HT1080 (cell line): ENCODE measurements at regions not wholly inside any gene's neighbourhood (a gene's known extent, or its start where the extent isn't known, plus 50 kb on each side); places are given as distances from the start of the nearest gene placed in this dataset.
"Not testable (repeated sequence)": the region's sequence is repeated elsewhere in the genome, so short reads cannot be mapped to it uniquely, and the experiment has no call there.

Source experiments
- DNase-seq: peaks from one replicate; pipeline ENCODE4 v3.0.0-alpha.2; 2015; ENCODE audit warnings: low read depth

DNA sequence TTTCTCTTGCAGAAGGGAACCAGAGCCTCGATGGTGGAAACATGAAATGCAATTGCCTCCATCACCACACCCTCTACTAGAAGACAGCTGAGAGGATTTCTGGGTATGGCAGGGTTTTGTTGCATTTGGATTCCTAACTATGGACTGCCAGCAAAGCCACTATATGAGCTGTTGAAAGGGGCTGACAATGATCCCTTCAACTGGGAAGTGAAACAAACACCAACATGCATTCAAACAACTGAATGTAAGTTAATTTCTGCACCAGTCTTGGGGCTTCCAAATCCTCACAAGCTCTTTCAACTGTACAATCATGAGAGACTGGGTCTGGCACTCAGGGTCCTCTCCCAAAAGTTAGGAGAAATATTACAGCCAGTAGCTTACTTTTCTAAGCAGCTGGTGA is 116.7 kb upstream of the PLCL2 start:
- no peak for DNase-seq

DNA sequence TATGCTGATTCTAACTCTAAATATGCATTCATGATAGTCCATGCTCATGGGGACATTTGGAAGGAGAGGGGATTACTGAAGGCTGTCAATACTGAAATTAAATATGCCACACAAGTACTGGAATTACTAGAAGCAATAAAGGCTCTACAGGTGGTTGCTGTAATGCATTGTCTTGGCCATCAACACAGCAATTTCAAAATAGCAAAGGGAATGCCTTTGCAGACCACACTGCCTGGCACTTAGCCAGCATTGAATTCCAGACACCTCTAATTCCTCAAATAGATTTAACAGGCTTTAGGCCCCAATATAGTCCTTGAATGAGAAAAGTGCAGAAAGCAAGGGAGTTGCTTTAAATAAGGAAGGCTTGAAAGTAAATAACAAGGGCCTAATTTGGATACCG is 115.8 kb upstream of the PLCL2 start:
- peak; percentile 24 for DNase-seq

DNA sequence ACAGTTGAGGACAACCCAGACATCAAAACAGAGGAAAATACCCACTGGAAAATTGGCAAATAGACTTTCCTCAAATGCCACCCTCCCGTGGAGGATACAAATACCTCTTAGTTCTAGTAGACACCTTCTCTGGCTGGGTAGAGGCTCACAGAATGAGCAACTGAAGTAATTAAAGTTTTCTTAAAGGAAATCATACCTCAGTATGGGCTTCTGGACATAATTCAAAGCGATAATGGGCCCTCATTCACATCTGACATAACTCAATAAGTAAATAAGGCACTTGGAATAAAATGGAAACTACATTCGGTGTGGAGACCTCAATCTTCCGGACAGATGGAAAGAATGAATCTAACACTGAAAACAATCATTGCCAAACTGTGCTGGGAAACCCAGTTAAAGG is 115.2 kb upstream of the PLCL2 start:
- DNase-seq: no peak

DNA sequence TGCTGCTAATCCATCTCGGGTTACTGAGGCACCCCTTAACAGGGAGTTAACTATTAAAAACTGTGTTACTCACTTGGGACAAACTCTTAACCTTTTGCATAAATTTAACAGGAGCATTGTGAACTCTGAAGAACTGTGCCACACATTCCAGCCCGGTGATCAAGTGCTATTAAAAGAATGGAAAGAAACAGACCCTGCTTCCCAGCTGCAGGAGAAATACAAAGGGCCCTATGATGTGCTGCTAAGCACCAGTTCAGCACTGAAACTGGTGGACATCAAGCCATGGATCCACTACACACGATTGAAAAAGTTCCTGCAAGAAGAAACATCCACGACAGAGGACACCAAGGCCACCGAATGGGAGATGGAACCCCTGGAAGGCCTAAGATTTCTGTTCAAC is 114.7 kb upstream of the PLCL2 start:
- DNase-seq: no peak

DNA sequence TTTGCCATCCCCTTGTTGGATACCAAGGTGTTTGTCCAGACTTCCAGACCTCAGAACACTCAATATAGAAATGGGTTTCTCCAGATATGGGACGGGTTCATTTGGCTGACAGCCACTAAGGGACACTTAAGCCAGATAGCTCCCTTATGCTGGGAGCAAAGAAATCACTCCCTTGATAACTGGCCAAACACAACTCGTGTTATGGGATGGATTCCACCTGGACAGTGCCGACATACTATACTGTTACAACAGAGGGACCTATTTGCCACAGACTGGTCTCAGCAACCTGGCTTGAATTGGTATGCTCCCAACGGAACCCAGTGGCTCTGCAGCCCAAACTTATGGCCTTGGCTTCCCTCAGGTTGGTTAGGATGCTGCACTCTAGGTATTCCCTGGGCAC is 114.0 kb upstream of the PLCL2 start:
- DNase-seq: no peak

DNA sequence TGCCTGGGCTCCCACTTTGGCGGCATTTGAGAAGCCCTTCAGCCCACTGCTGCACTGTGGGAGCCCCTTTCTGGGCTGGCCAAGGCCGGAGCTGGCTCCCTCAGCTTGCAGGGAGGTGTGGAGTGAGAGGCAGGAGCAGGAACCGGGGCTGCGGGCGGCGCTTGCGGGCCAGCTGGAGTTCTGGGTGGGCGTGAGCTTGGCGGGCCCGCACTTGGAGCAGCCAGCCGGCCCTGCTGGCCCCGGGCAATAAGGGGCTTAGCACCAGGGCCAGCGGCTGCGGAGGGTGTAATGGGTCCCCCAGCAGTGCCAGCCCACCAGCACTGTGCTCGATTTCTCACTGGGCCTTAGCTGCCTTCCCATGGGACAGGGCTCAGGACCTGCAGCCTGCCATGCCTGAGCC is 111.2 kb upstream of the PLCL2 start:
- not testable (repeated sequence) for DNase-seq

DNA sequence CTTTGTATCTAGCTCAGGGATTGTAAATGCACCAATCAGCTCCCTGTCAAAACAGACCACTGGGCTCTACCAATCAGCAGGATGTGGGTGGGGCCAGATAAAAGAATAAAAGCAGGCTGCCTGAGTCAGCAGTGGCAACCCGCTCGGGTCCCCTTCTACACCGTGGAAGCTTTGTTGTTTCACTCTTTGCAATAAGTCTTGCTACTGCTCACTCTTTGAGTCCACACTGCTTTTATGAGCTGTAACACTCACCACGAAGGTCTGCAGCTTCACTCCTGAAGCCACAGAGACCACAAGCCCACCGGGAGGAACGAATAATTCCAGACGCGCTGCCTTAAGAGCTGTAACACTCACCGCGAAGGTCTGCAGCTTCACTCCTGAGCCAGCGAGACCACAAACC is 110.2 kb upstream of the PLCL2 start:
- DNase-seq: not testable (repeated sequence)

DNA sequence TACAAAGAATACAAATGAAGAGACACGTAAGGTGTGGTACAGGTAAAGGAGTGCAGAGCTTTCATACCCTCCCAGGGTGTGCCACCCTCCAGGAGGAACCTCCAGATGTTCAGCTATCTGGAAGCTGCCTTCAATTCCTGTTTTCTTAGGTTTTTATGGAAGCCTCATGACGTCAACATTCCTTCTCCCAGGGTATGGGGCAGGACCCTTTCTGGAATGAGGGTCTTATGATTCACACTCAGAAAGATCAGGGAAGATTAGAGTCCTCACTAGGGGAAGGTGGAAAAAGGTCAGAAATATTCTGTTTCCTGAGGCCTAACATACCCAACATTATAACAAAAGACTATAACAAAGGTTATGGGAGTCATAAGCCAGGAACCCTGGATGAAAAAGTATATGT is 99.8 kb upstream of the PLCL2 start:
- DNase-seq: no peak

DNA sequence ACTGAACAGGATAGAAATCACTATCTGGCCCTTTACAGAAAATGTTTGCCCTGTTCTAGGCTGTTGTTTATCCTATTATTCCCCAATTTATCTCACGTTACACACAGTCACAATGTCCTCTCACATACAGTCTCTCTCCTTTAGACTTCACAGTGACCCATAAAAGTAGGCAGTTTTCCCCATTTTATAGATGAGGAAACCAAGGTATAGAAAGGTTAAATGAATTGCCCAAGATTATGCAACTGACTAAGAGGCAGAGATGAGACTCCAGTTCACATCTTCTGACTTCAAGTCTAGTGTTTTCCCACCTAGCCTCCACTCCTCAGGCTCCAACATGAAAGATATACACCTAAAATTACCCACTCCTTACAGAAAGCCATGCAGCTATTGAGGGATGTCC is 99.3 kb upstream of the PLCL2 start:
- DNase-seq: no peak

DNA sequence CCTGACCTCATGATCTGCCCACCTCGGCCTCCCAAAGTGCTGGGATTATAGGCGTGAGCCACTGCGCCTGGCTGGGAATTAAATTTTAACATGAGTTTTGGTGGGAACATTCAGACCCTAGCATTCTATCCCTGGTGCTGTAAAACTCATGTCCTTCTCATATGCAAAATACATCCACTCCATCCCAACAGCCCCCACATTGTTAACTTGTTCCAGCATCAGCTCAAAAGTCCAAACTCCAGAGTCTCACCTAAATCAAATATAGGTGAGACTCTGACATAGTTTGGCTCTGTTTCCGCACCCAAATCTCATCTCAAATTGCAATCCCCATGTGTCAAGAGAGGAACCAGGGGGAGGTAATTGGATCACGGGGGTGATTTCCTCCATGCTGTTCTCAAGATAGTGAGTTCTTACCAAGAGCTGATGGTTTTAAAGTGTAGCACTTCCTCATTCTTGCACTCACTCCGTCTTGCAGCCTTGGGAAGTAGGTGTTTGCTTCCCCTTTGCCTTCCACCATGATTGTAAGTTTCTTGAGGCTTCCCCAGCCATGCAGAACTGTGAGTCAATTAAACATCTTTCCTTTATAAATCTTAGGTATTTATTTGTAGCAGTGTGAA is 96.2 kb upstream of the PLCL2 start:
- no peak for DNase-seq

DNA sequence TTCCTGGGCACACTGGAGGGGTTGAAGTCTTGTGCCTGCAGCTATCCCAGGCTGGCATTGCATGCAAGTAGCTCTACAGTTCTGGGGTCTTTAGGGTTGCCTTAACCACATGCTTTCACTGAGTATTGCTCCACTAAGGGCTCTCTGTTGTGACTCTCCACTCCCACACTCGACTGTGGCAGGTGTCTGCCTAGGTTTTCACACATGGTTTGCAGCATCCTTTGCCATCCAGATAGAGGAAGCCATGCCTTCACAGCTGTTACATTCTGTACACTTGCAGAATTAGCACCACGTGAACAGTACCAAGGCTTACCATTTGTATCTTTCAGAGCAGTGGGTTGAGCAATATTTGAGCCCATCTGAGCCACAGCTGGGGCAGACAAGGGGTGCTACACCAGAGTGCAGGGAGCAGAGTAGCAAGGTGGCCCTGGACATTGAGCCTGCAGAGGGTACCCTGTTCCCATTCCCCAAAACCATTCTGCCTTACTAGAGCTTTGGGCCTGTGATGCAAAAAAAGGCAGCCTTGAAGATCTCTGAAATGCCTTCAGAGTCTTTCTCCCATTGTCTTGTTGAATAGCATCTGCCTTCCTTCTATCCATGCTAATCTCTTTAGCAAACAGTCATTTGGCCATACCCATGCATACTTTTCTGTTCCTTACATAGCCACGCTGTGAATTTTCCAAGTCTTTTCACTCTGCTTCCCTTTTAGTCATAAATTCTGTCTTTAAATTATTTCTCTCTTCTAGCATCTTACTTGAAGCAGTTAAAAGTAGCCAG is 95.2 kb upstream of the PLCL2 start:
- no peak for DNase-seq

DNA sequence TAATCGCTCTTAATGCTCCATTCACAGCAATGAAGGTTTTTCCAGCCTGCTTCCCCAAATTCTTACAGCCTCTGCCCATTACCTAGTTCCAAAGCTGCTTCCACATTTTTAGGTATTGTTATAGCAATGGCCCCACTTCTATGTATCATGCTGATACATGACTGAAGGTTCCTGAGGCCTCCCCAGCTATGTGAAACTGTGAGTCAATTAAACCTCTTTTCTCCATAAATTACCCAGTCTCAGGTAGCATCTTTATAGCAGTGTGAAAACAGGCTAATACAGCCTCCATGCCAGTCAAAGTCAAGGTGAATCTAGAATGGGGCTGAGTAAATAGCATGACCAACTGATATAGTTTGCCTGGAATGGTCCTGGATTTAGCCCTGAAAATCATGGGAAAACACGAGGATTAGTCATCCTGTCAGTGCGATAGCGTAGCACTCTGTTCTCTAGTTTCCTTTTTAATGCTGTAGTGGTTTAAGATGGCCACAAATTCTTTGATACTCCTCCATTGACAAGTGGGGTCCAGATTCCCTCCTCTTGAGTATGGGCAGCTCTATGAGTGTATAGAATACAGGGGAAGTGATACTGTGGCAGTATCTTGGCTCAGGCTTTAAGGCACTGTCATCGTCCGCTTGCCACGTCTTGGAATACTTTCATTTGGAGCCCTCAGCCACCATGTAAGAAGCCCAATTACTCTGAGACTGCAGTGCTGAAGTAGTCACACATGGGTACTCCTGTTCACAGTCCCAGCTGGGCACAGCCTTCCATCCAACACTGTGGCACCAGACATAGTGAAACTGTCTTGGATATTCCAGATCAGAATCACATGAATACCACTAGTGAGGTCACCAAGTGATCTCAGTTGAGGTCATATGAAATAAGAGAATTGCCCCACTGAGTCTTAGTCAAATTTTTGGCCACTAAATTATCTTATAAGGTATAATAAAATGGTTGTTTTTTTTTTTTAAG is 94.0 kb upstream of the PLCL2 start:
- peak; percentile 51 for DNase-seq

DNA sequence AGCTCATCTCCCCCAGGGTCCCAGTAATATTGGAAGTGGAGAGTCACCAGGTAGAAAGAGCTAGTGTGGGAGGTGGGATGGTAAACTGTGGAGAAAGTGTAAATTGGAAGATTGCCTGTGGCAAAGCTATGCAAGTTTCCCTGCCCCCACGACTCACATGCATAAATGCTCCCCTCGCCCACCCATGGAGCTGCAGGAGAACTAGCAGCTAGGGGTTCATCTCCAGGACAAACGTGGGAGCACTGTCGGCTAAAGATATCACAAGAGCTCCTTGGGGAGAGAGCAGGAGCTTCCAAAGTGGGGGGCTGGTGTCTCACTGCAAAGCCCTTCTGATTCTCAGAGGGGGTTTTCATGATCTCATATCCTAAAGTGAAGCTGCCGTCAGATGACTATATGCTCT is 91.4 kb upstream of the PLCL2 start:
- DNase-seq: no peak

DNA sequence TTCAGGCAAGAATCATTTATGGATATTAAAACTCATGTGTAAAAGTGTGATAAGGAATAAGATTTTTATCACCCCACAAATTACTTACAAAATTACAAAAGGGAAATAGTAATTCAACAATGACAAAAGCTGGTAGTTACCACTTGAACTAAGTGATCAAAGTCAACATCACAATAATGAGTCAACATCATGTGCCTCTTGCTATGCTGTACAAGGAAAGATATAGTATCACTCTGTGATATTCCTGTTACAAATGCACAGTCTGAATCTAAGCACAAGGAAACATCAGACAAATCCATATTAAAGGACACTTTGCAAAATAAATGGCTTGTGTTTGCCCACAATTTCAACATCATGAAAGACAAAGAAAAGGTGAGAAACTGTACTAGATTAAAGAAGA is 90.5 kb upstream of the PLCL2 start:
- DNase-seq: no peak

DNA sequence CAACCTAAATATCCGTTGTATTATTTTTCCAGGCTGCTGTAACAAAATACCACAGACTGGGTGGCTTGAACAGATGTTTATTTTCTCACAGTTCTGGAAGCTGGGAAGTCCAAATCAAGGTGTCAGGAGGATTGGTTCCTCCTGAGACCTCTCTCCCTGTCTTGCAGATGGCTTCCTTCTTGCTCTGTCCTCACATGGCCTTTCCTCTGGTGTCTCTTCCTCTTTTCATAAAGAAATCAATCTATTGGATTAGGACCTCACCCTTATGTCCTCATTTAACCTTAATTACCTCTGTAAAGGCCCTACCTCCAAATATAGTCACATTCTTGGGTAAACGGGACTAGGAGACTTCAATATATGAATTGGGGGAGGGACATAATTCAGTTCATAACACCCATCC is 89.2 kb upstream of the PLCL2 start:
- DNase-seq: no peak

DNA sequence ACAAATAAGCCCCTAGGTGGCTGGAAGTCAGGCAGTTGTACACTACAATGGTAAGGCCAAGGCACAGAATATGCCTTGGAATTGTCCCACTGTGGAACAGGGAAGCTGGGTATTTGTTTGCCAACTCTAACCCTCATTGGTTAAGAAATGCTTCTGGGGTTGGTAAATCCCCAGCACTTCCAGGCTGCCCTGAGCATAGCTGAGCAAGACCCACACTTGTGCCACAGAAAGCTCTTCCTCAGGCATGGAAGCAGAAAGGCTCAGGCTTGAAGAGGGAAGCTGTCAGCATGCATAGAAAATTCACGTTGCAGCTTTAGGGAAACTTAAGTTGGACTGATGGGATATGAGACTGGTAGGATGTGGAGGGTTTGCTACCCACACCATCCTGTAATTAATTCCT is 86.9 kb upstream of the PLCL2 start:
- no peak for DNase-seq

DNA sequence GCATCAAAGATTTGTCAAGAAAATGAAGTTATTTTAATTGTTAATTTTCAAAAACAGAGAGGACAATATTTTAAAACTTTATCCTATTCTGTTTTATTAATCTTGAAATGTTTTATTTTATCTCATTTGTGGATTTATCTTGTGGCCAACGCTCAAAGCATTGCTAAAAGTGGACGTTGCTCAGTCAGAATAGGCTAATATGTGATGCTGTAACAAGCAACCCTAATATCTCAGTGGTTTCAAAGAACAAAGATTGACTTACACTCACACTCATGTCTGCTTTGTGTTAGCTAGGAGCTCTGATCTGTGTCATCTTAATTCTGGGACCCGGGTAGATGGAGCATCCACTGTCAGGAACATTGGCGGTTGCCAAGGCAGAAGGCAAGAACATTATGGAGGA is 86.0 kb upstream of the PLCL2 start:
- DNase-seq: no peak

DNA sequence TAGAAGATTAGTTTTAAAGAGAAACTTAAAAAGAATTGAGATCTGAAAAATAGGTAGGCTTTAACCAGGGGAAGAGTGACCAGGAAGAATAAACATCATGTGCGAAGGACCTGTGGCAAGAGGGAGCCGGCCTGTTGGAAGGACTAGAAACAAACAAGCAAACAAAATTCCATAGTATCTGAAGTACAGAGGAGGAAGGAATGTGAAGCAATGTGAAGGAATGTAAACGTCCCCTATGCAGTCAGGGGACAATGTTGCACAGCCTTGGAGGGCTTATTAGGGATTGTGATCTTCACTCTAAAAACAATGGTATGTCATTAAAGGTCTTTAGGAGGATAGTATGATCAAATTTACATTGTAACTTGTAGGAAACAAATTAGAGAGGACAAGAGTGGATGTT is 84.4 kb upstream of the PLCL2 start:
- no peak for DNase-seq

DNA sequence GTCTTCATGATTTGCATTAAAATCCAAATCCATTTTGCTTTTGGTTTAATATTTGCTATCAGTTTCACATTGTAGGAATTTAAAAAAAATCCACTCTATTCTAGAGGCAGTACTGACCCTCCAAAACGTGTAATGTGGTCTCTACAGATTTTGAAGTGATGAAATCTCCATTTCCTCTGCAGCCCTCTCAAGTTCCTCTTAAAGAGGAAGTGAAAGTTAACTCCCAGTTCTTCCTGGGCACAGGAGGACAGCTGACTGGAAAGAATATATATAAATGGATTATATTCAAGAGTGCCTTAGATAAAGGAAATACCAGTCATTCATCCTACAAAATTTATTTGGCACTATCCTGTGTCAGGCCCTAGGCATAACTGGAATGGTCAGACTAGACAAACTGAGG is 83.5 kb upstream of the PLCL2 start:
- no peak for DNase-seq

DNA sequence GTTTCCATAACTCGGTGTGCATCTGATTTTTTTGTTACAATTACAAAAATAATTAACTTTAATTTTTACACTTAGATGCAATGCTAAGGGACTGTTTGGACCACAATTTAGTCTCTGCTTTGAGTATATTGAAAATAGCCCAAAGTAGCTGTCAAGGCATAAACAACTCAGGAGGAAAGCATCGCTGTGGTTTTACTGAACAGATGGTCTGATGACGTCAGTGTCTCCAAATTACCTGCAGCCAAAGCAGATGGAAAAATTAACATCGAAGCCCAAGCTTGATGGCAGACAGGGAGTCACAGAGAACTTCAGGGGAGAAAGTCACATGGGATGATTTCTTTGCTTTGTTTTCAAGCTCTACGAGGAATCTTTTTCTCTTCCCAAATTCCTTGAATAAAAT is 83.1 kb upstream of the PLCL2 start:
- no peak for DNase-seq

DNA sequence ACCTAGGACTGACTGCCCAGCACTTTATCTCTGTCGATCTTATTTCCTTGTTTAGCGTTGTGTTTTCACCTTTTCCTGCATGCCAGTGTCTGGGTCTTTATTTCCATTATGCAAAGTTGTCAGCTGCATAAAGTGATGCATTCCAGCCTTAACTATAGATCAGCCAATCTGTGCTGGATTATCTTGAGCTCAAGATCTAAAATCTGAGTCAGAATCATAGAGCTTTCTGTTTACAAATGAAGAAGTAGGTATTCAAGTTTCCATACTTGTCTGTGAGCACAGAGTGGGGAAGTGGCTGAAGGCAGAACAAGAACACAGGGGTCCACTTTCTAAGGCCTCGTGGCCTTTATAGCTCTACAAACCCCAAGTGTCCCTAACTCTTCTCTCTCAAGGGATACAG is 82.4 kb upstream of the PLCL2 start:
- no peak for DNase-seq

DNA sequence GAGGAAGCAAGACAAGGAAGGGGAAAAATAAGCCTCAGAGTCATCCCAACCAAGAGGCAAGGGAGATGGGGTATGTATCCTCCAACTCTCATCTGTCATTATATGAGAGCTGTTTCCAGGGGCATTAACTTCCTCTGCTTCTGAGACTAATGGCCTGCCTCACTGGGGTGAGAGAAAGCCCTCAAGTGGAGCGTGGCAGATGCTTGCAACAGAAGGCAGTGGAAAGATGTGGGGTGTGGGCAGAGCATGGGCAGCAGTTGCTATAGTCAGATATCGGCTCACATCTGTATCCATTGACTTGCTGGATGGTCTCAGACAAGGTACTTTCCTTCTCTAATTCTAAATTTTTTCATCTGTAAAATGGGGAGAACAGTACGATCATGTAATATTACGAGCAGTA is 81.7 kb upstream of the PLCL2 start:
- no peak for DNase-seq
